GM21737 (cell line): ENCODE measurements at regions not wholly inside any gene's neighbourhood (a gene's known extent, or its start where the extent isn't known, plus 50 kb on each side); places are given as distances from the start of the nearest gene placed in this dataset.

ENCODE experiments used
- ATAC-seq: cut with Tn5 transposase; IDR thresholded peaks from one replicate; pipeline ENCODE4 v1.9.1; 2021; ENCODE audit warnings: mild to moderate bottlenecking, moderate library complexity; ENCODE audit not compliant: unreplicated experiment

- ATAC-seq: no peak
These were observed 66.7 kb upstream of the SORCS3 start for GRCh38 chr10:104574427-104574826.

- no peak for ATAC-seq
These were observed 66.3 kb upstream of the SORCS3 start for GRCh38 chr10:104574838-104575237.

- ATAC-seq: no peak
These were observed 64.5 kb upstream of the SORCS3 start for GRCh38 chr10:104576611-104577010.

GRCh38 chr10:104577163-104577562 lies 63.9 kb upstream of the SORCS3 start:
- ATAC-seq: no peak

- no peak for ATAC-seq
These were observed 63.1 kb upstream of the SORCS3 start for GRCh38 chr10:104577861-104578521.

- no peak for ATAC-seq
These were observed 62.4 kb upstream of the SORCS3 start for GRCh38 chr10:104578671-104579070.

GRCh38 chr10:104579136-104579535 lies 62.0 kb upstream of the SORCS3 start:
- ATAC-seq: no peak

GRCh38 chr10:104580321-104580720 lies 60.8 kb upstream of the SORCS3 start:
- ATAC-seq: no peak

- peak; percentile 61 for ATAC-seq
These were observed 60.1 kb upstream of the SORCS3 start for GRCh38 chr10:104580774-104581675.

- no peak for ATAC-seq
These were observed 59.0 kb upstream of the SORCS3 start for GRCh38 chr10:104581884-104582601.

- no peak for ATAC-seq
These were observed 58.5 kb upstream of the SORCS3 start for GRCh38 chr10:104582602-104582951.

- no peak for ATAC-seq
These were observed 58.1 kb upstream of the SORCS3 start for GRCh38 chr10:104582966-104583365.

- ATAC-seq: no peak
These were observed 56.5 kb upstream of the SORCS3 start for GRCh38 chr10:104584541-104584940.

GRCh38 chr10:104587751-104588150 lies 53.3 kb upstream of the SORCS3 start:
- no peak for ATAC-seq

- ATAC-seq: no peak
These were observed 51.7 kb upstream of the SORCS3 start for GRCh38 chr10:104589431-104589830.

- ATAC-seq: no peak
These were observed 51.2 kb upstream of the SORCS3 start for GRCh38 chr10:104589871-104590270.
